Endodermal cell (in vitro differentiated cells): ENCODE measurements at regions not wholly inside any gene's neighbourhood (a gene's known extent, or its start where the extent isn't known, plus 50 kb on each side); places are given as distances from the start of the nearest gene placed in this dataset.

Experiments used
- DNase-seq: peaks from one replicate; pipeline ENCODE4 v3.0.0-alpha.2; 2017
- H3K27ac ChIP-seq: 2 replicates; pipeline ENCODE4 v1.5.1; 2013; ENCODE audit warnings: mild to moderate bottlenecking, low read depth, low read length, moderate library complexity
- H3K27me3 ChIP-seq: 2 replicates; pipeline ENCODE4 v1.6.1; 2013; ENCODE audit warnings: mild to moderate bottlenecking, low read length, moderate library complexity; ENCODE audit not compliant: insufficient read depth, control insufficient read depth, poor library complexity, severe bottlenecking
- H3K36me3 ChIP-seq: 2 replicates; pipeline ENCODE4 v1.7.0; 2013; ENCODE audit warnings: mild to moderate bottlenecking, low read length, moderate library complexity; ENCODE audit not compliant: control insufficient read depth, insufficient read depth
- H3K4me1 ChIP-seq: one replicate; pipeline ENCODE4 v1.7.0; 2013; ENCODE audit warnings: low read length; ENCODE audit not compliant: control insufficient read depth, insufficient read depth
- H3K4me3 ChIP-seq: 2 replicates; pipeline ENCODE4 v1.5.1; 2013; ENCODE audit warnings: mild to moderate bottlenecking, low read length, moderate library complexity
- H3K9ac ChIP-seq: 2 replicates; pipeline ENCODE4 v1.6.1; 2013; ENCODE audit warnings: mild to moderate bottlenecking, low read length, moderate library complexity; ENCODE audit not compliant: poor library complexity, severe bottlenecking; ENCODE audit errors: extremely low read depth
- H3K9me3 ChIP-seq: 2 replicates; pipeline ENCODE4 v1.6.1; 2013; ENCODE audit warnings: mild to moderate bottlenecking, low read length, moderate library complexity; ENCODE audit not compliant: control insufficient read depth
- H3K27ac Mint-ChIP-seq: 2 replicates; pipeline ENCODE4 v1.8.0; 2020; ENCODE audit warnings: mixed read lengths
- H3K27me3 Mint-ChIP-seq: 2 replicates; pipeline ENCODE4 v1.8.0; 2021; ENCODE audit warnings: mild to moderate bottlenecking, mixed read lengths; ENCODE audit not compliant: insufficient read depth
- H3K36me3 Mint-ChIP-seq: 2 replicates; pipeline ENCODE4 v1.8.0; 2020; ENCODE audit warnings: low read depth, mixed read lengths
- H3K4me1 Mint-ChIP-seq: 2 replicates; pipeline ENCODE4 v1.8.0; 2020; ENCODE audit warnings: mixed read lengths
- H3K4me3 Mint-ChIP-seq: 2 replicates; pipeline ENCODE4 v1.8.0; 2020; ENCODE audit warnings: mild to moderate bottlenecking, moderate library complexity, mixed read lengths
- H3K9me3 Mint-ChIP-seq: 2 replicates; pipeline ENCODE4 v1.8.0; 2020; ENCODE audit warnings: mild to moderate bottlenecking, mixed read lengths
- CTCF ChIP-seq: fragments of 200-600 bp; sonication (generic); conservative IDR thresholded peaks from 2 replicates; pipeline ENCODE4 v1.5.0; 2021; ENCODE audit warnings: antibody characterized with exemption, mild to moderate bottlenecking
- WGBS, 2 experiments: methylation state at CpG; one replicate each; pipeline versions ENCODE4 v1.1.5 to v1.1.7; 2013; ENCODE audit warnings: missing lambda C conversion rate in 2 of 2, mixed read lengths in 1 of 2; ENCODE audit not compliant: insufficient coverage in 1 of 2, insufficient read length in 1 of 2; 5-methylcytosine and 5-hydroxymethylcytosine counted together

DNA sequence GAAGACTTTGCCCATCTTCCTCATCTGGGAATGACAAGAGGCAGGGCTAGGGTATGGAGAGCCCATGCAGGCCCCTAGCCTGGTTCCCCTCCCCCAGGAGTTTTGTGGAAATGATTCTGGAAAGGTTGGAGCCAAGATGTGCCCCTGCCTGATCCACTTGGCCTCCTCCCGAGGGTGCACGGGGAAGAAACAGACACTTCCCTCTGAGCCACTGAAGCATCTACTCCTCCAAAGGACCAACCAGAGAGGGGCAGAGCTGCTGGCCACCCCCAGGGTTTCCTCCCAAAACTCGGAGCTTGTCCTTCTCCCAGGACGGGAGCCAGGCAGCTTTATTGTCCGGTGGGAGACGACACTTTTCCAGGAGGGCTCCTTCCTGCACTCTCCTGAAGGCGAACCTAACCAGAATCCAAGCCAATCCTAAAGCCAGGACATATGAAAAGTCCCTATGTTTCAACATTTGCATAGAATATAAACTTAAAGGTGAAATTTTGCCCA lies 149.2 kb upstream of the COPS8 start:
- Histone ChIP-seq H3K4me3 (no peak overlapping the region), H3K36me3 (no peaks in the 10 kb centered on the region), H3K27ac (no peak overlapping the region), H3K9ac (no peak overlapping the region), H3K4me1 (no peaks in the 10 kb centered on the region), H3K9me3 (no peaks in the 10 kb centered on the region), H3K27me3 (peaks cover 7% of the 10 kb centered on the region)
- Mint-ChIP-seq H3K4me3 (no peak overlapping the region), H3K4me1 (no peaks in the 10 kb centered on the region), H3K36me3 (no peaks in the 10 kb centered on the region), H3K27ac (no peak overlapping the region), H3K9me3 (no peaks in the 10 kb centered on the region), H3K27me3 (peaks cover 25% of the 10 kb centered on the region)
- no peak for DNase-seq
- WGBS, 2 experiments: 90 to 98% methylated on average over 6 to 7 of the region's 7 CpGs
- TF ChIP-seq CTCF: no peak

DNA sequence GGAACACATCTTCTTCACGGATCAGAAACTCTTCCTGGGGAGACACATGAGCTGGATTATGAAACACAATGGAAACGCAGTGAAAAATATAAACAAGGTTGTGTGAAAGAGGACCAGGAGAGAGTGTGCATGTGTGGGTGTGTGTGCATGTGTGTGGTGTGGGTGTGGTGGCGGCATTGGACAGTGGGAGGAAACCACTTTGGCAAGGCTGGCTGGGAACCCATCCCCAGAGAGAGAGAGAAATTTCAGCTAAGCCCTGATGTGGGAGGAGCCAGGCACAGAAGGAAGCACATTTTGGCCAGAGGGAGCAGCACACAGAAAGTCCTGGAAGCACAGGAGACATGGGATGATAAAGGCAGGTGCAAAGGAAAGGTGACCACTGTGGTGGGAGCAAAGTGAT lies 147.6 kb upstream of the COPS8 start:
- H3K9ac ChIP-seq: no peak overlapping the region
- H3K27ac ChIP-seq: no peak overlapping the region
- H3K4me1 ChIP-seq: no peaks in the 10 kb centered on the region
- no peaks in the 10 kb centered on the region for H3K9me3 Mint-ChIP-seq
- H3K27me3 Mint-ChIP-seq: peaks cover 14% of the 10 kb centered on the region
- no peak for TF ChIP-seq CTCF
- H3K27me3 ChIP-seq: peaks cover 7% of the 10 kb centered on the region
- no peak overlapping the region for H3K4me3 ChIP-seq
- no peaks in the 10 kb centered on the region for H3K4me1 Mint-ChIP-seq
- H3K9me3 ChIP-seq: no peaks in the 10 kb centered on the region
- H3K27ac Mint-ChIP-seq: no peak overlapping the region
- no peak for DNase-seq
- no peaks in the 10 kb centered on the region for H3K36me3 Mint-ChIP-seq
- no peaks in the 10 kb centered on the region for H3K36me3 ChIP-seq
- H3K4me3 Mint-ChIP-seq: no peak overlapping the region
- 91 to 93% methylated on average over 3 of the region's 3 CpGs for WGBS, 2 experiments

DNA sequence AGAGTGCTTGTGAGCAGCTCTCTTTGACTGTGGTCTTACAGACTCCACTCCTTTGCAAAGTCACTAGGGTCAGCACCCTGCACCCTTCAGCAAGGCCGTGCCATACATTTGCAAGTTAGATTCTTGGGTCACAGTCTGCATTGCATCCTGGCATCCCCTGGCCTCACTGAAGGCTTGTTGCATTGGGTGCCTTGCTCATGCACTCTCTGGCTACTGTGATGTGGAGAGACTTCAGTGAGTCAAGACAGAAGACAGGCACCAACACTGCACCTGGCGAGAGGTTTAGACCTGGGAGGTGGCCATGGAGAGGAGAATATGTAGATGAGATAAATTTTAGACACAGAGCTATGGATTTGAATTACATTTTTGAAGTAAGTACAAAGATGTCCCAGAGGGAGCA lies 146.4 kb upstream of the COPS8 start:
- Histone ChIP-seq H3K27ac (no peak overlapping the region), H3K36me3 (no peaks in the 10 kb centered on the region), H3K9ac (no peak overlapping the region), H3K4me1 (no peaks in the 10 kb centered on the region), H3K4me3 (no peak overlapping the region), H3K9me3 (no peaks in the 10 kb centered on the region), H3K27me3 (peaks cover 7% of the 10 kb centered on the region)
- no peak for TF ChIP-seq CTCF
- no peaks in the 10 kb centered on the region for H3K9me3 Mint-ChIP-seq
- WGBS, 2 experiments: 90 to 92% methylated on average over 1 to 2 of the region's 2 CpGs
- H3K4me3 Mint-ChIP-seq: no peak overlapping the region
- H3K27me3 Mint-ChIP-seq: peaks cover 20% of the 10 kb centered on the region
- H3K36me3 Mint-ChIP-seq: no peaks in the 10 kb centered on the region
- H3K4me1 Mint-ChIP-seq: peaks cover 6% of the 10 kb centered on the region
- no peak overlapping the region for H3K27ac Mint-ChIP-seq
- DNase-seq: no peak
